Keratinocyte (primary cell): ENCODE measurements at regions not wholly inside any gene's neighbourhood (a gene's known extent, or its start where the extent isn't known, plus 50 kb on each side); places are given as distances from the start of the nearest gene placed in this dataset.

Experiments used
- DNase-seq: peaks from one replicate; pipeline ENCODE4 v3.0.0-alpha.2; 2011; ENCODE audit warnings: low read depth, missing footprints, low spot score
- FAIRE-seq: peaks from 2 replicates; lab custom pipeline; 2011; peaks lifted over from hg19 to GRCh38; lab: Jason Lieb, UNC
- H2AFZ ChIP-seq: 2 replicates; pipeline ENCODE4 v1.6.0; 2012; ENCODE audit warnings: low read length, control low read depth, inconsistent platforms; ENCODE audit not compliant: control insufficient read depth
- H3K27ac ChIP-seq: 2 replicates; pipeline ENCODE4 v1.5.1; 2011; ENCODE audit warnings: low read length; ENCODE audit not compliant: control insufficient read depth, insufficient read depth
- H3K27me3 ChIP-seq: 3 replicates; pipeline ENCODE4 v1.6.0; 2011; ENCODE audit warnings: low read length; ENCODE audit not compliant: control insufficient read depth, insufficient read depth; ENCODE audit errors: extremely low read depth
- H3K36me3 ChIP-seq, 2 experiments: 2 replicates in 1 of 2; 3 replicates in 1 of 2; pipeline ENCODE4 v1.5.1; 2011; ENCODE audit warnings: low read length in 2 of 2, mild to moderate bottlenecking in 1 of 2; ENCODE audit not compliant: control insufficient read depth in 2 of 2, insufficient read depth in 2 of 2; ENCODE audit errors: extremely low read depth in 1 of 2
- H3K4me1 ChIP-seq: 3 replicates; pipeline ENCODE4 v1.5.1; 2011; ENCODE audit warnings: low read length; ENCODE audit not compliant: control insufficient read depth, insufficient read depth; ENCODE audit errors: extremely low read depth
- H3K4me2 ChIP-seq: 3 replicates; pipeline ENCODE4 v1.6.0; 2011; ENCODE audit warnings: low read depth, low read length; ENCODE audit not compliant: control insufficient read depth, insufficient read depth; ENCODE audit errors: extremely low read depth
- H3K4me3 ChIP-seq, 3 experiments: fragments of 200-600 bp in 1 of 3; sonication (generic) in 1 of 3; 2 replicates in 2 of 3; 3 replicates in 1 of 3; pipeline ENCODE4 v1.5.1; 2011 to 2016; ENCODE audit warnings: low read length in 3 of 3, mild to moderate bottlenecking in 3 of 3, control low read depth in 2 of 3, inconsistent platforms in 1 of 3, low read depth in 1 of 3, mixed read lengths in 1 of 3, mixed run types in 1 of 3, moderate library complexity in 1 of 3; ENCODE audit not compliant: control insufficient read depth in 2 of 3, insufficient read depth in 2 of 3; ENCODE audit errors: extremely low read depth in 1 of 3
- H3K79me2 ChIP-seq: 2 replicates; pipeline ENCODE4 v1.6.0; 2012; ENCODE audit warnings: low read length; ENCODE audit not compliant: control insufficient read depth, insufficient read depth
- H3K9ac ChIP-seq: 3 replicates; pipeline ENCODE4 v1.6.0; 2011; ENCODE audit warnings: low read length; ENCODE audit not compliant: control insufficient read depth, insufficient read depth; ENCODE audit errors: extremely low read depth
- H3K9me1 ChIP-seq: 3 replicates; pipeline ENCODE4 v1.6.0; 2011; ENCODE audit warnings: low read length; ENCODE audit not compliant: control insufficient read depth, insufficient read depth; ENCODE audit errors: extremely low read depth
- H3K9me3 ChIP-seq: 2 replicates; pipeline ENCODE4 v1.5.1; 2012; ENCODE audit warnings: low read depth, low read length; ENCODE audit not compliant: control insufficient read depth
- H4K20me1 ChIP-seq: 3 replicates; pipeline ENCODE4 v1.6.0; 2011; ENCODE audit warnings: low read length; ENCODE audit not compliant: control insufficient read depth, insufficient read depth; ENCODE audit errors: extremely low read depth
- EZH2 ChIP-seq: IDR thresholded peaks from one replicate; pipeline ENCODE4 v1.6.1; 2012; ENCODE audit warnings: inconsistent platforms, mild to moderate bottlenecking, low read length, moderate library complexity
- dilution Hi-C: fragments of 300-500 bp; cut with MboI; formaldehyde crosslinking; loops from one replicate; pipeline ENCODE4 v1.7.0; 2020; ENCODE audit warnings: low sequenced_read_pairs; ENCODE audit not compliant: extremely low pct_ligation_motif_present
- TF ChIP-seq, protein P1 (sequence below), 3 experiments: IDR thresholded peaks in 1 of 3; conservative IDR thresholded peaks in 1 of 3; optimal IDR thresholded peaks in 1 of 3; 2 replicates in 2 of 3; 3 replicates in 1 of 3; pipeline versions ENCODE3 to v1.5.1; 2011; ENCODE audit warnings: low read length in 3 of 3, mild to moderate bottlenecking in 3 of 3, moderate library complexity in 2 of 3, control low read depth in 1 of 3, inconsistent platforms in 1 of 3; ENCODE audit not compliant: insufficient read depth in 2 of 3; ENCODE audit errors: extremely low read depth in 1 of 3

DNA sequence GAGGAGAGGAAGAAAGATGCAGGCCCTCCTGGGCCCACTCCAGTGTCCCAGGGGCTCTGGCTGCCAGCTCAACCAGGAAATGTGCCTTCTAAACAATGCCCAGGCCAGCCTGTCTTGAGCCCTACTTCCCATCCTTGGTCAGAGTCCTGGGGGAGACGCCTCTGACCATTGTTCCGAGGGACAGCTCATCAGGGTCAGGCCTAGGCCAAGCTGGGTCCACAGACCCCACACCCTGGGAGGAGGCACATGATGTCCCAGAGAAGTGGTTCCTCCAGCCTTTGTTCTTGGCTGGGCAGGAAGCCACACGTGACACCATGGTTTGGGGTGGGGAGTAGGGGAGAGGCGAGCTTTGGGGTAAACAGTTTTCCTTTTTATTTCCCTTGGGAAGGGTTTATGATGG lies 102.5 kb downstream of the EFNB1 start:
- Histone ChIP-seq H3K9me1 (no peaks in the 10 kb centered on the region), H3K4me1 (peaks cover 26% of the 10 kb centered on the region), H2AFZ (no peak overlapping the region), H3K9me3 (no peaks in the 10 kb centered on the region), H4K20me1 (no peaks in the 10 kb centered on the region), H3K79me2 (no peaks in the 10 kb centered on the region), H3K4me2 (no peak overlapping the region), H3K36me3 (no peaks in the 10 kb centered on the region), H3K27me3 (no peaks in the 10 kb centered on the region), H3K27ac (no peak overlapping the region), H3K4me3 (no peak overlapping the region), H3K9ac (no peak overlapping the region)
- DNase-seq (no peak), FAIRE-seq (no peak)
- dilution Hi-C loops: no loop called here
- no peak for TF ChIP-seq EZH2
- TF ChIP-seq, protein P1, sequence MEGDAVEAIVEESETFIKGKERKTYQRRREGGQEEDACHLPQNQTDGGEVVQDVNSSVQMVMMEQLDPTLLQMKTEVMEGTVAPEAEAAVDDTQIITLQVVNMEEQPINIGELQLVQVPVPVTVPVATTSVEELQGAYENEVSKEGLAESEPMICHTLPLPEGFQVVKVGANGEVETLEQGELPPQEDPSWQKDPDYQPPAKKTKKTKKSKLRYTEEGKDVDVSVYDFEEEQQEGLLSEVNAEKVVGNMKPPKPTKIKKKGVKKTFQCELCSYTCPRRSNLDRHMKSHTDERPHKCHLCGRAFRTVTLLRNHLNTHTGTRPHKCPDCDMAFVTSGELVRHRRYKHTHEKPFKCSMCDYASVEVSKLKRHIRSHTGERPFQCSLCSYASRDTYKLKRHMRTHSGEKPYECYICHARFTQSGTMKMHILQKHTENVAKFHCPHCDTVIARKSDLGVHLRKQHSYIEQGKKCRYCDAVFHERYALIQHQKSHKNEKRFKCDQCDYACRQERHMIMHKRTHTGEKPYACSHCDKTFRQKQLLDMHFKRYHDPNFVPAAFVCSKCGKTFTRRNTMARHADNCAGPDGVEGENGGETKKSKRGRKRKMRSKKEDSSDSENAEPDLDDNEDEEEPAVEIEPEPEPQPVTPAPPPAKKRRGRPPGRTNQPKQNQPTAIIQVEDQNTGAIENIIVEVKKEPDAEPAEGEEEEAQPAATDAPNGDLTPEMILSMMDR (optimal IDR thresholded peaks at IDR 0.05 in 1 of 3, IDR thresholded peaks at IDR 0.05 in 1 of 3, conservative IDR thresholded peaks at IDR 0.05 in 1 of 3; ENCODE audit: extremely low read depth in 1 of 3, insufficient read depth in 2 of 3, low read length in 3 of 3): no peak

DNA sequence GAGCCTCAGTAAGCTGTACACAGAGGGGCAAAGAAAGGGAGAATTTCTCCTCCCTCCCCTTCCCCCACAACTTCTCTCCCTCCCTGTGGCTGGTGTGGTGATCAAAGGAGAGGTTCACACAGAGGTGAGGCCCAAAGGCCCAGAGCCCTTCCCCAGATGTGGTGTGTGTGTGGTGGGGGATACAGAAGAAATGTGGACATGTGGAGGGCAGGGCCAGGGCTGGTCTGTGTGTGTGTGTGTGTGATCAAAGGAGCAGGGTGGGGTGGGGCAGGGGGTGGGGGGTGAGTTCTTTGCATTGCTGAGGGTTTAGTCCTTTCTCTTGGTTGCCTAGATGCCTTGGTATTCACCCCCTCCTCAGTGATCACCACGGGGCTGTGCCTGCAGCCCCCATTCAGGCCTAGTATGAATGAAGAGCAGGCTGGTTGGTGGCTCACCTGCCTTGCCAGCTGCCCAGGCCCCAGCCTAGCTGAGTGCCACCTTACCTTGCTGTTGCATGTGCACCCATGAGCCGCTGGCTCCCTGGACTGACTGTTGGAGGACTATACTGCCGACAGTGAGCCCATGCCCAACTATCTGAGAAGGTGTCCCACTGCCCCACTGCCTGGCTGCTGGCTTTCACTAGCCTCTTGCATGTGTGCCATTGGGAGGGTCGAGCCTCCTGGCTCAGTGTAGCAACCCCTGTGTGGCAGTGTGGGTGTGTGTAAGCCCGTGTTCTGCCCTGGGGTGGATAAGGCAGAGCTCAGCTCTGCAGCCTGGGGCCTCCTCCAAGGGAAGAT lies 101.9 kb downstream of the EFNB1 start:
- no peak overlapping the region for H3K9ac ChIP-seq
- no peak overlapping the region for H3K4me3 ChIP-seq
- no peak for TF ChIP-seq EZH2
- TF ChIP-seq, protein P1 (optimal IDR thresholded peaks at IDR 0.05 in 1 of 3, IDR thresholded peaks at IDR 0.05 in 1 of 3, conservative IDR thresholded peaks at IDR 0.05 in 1 of 3; ENCODE audit: extremely low read depth in 1 of 3, insufficient read depth in 2 of 3, low read length in 3 of 3): no peak
- H3K4me2 ChIP-seq: no peak overlapping the region
- H3K27ac ChIP-seq: no peak overlapping the region
- no peaks in the 10 kb centered on the region for H3K79me2 ChIP-seq
- H3K36me3 ChIP-seq: no peaks in the 10 kb centered on the region
- H3K9me1 ChIP-seq: no peaks in the 10 kb centered on the region
- no peaks in the 10 kb centered on the region for H4K20me1 ChIP-seq
- no peaks in the 10 kb centered on the region for H3K9me3 ChIP-seq
- DNase-seq: no peak
- H2AFZ ChIP-seq: no peak overlapping the region
- peaks cover 20% of the 10 kb centered on the region for H3K4me1 ChIP-seq
- no peak for FAIRE-seq
- no peaks in the 10 kb centered on the region for H3K27me3 ChIP-seq
- dilution Hi-C loops: no loop called here
